IMR-90 (cell line): ENCODE measurements at regions not wholly inside any gene's neighbourhood (a gene's known extent, or its start where the extent isn't known, plus 50 kb on each side); places are given as distances from the start of the nearest gene placed in this dataset.

Source experiments
- FOS ChIP-seq: fragments of 150-350 bp; IDR thresholded peaks from 2 replicates; pipeline ENCODE4 v1.6.1; 2016; ENCODE audit warnings: low read depth, low read length
- MAZ ChIP-seq: IDR thresholded peaks from 2 replicates; pipeline ENCODE4 v1.6.1; 2012; ENCODE audit warnings: low read depth, mild to moderate bottlenecking, low read length, improper control_type of control experiment, moderate library complexity, borderline replicate concordance
- MXI1 ChIP-seq: IDR thresholded peaks from 2 replicates; pipeline ENCODE4 v1.6.1; 2012; ENCODE audit warnings: low read depth, mild to moderate bottlenecking, low read length, moderate library complexity, borderline replicate concordance
- NFE2L2 ChIP-seq: fragments of 150-350 bp; IDR thresholded peaks from 2 replicates; pipeline ENCODE4 v1.6.1; 2016; ENCODE audit warnings: low read depth, mild to moderate bottlenecking, low read length
- POLR2A ChIP-seq: IDR thresholded peaks from 2 replicates; pipeline ENCODE4 v1.6.1; 2012; ENCODE audit warnings: mild to moderate bottlenecking, low read depth, low read length
- RAD21 ChIP-seq: IDR thresholded peaks from 2 replicates; pipeline ENCODE4 v1.6.1; 2012; ENCODE audit warnings: low read length, improper control_type of control experiment
- SMC3 ChIP-seq: fragments of 150-350 bp; IDR thresholded peaks from 2 replicates; pipeline ENCODE4 v1.6.1; 2016; ENCODE audit warnings: low read depth, mild to moderate bottlenecking, antibody characterized with exemption, low read length, moderate library complexity
- TF ChIP-seq, protein P1 (sequence below): conservative IDR thresholded peaks from 2 replicates; pipeline ENCODE4 v1.5.1; 2012; ENCODE audit warnings: mild to moderate bottlenecking, low read depth, low read length, improper control_type of control experiment
- TF ChIP-seq, protein P2 (sequence below): fragments of 150-350 bp; IDR thresholded peaks from 2 replicates; pipeline ENCODE4 v1.6.1; 2016; ENCODE audit warnings: low read depth, mild to moderate bottlenecking, low read length, moderate library complexity, borderline replicate concordance
- TF ChIP-seq, protein P3 (sequence below): fragments of 150-350 bp; IDR thresholded peaks from 2 replicates; pipeline ENCODE4 v1.6.1; 2017; ENCODE audit warnings: mild to moderate bottlenecking, antibody characterized with exemption, low read length, low read depth

DNA sequence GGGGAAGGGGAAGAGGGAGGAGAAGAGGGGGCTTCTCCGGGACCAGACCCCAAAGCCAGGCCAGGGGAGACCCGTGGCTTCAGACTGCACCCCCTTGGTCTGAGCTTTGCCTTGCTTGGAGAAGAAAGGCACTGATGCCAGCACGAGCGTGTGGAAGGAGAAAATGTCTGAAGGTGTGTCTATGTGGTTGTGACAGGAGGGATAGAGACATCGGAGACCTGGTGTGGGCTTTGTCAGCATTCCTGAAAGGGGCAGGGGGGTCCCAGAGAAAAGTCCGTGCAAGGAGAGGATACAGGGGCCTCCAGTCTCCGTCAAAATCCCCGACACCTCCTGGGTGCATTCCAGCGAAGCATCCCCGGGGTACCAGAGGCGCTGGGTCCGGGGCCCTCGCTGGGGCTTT, 139.0 kb upstream of the LHX5 start:
- TF ChIP-seq, protein P1, sequence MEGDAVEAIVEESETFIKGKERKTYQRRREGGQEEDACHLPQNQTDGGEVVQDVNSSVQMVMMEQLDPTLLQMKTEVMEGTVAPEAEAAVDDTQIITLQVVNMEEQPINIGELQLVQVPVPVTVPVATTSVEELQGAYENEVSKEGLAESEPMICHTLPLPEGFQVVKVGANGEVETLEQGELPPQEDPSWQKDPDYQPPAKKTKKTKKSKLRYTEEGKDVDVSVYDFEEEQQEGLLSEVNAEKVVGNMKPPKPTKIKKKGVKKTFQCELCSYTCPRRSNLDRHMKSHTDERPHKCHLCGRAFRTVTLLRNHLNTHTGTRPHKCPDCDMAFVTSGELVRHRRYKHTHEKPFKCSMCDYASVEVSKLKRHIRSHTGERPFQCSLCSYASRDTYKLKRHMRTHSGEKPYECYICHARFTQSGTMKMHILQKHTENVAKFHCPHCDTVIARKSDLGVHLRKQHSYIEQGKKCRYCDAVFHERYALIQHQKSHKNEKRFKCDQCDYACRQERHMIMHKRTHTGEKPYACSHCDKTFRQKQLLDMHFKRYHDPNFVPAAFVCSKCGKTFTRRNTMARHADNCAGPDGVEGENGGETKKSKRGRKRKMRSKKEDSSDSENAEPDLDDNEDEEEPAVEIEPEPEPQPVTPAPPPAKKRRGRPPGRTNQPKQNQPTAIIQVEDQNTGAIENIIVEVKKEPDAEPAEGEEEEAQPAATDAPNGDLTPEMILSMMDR = no peak
- TF ChIP-seq NFE2L2 (no peak), POLR2A (no peak), MXI1 (no peak), RAD21 (no peak), FOS (no peak), SMC3 (no peak), MAZ (no peak)
- TF ChIP-seq, protein P2, sequence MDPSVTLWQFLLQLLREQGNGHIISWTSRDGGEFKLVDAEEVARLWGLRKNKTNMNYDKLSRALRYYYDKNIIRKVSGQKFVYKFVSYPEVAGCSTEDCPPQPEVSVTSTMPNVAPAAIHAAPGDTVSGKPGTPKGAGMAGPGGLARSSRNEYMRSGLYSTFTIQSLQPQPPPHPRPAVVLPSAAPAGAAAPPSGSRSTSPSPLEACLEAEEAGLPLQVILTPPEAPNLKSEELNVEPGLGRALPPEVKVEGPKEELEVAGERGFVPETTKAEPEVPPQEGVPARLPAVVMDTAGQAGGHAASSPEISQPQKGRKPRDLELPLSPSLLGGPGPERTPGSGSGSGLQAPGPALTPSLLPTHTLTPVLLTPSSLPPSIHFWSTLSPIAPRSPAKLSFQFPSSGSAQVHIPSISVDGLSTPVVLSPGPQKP = no peak
- TF ChIP-seq, protein P3, sequence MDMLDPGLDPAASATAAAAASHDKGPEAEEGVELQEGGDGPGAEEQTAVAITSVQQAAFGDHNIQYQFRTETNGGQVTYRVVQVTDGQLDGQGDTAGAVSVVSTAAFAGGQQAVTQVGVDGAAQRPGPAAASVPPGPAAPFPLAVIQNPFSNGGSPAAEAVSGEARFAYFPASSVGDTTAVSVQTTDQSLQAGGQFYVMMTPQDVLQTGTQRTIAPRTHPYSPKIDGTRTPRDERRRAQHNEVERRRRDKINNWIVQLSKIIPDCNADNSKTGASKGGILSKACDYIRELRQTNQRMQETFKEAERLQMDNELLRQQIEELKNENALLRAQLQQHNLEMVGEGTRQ = no peak
